GM08714 (cell line): ENCODE measurements at regions not wholly inside any gene's neighbourhood (a gene's known extent, or its start where the extent isn't known, plus 50 kb on each side); places are given as distances from the start of the nearest gene placed in this dataset.
"Not testable (repeated sequence)": the region's sequence is repeated elsewhere in the genome, so short reads cannot be mapped to it uniquely, and the experiment has no call there.

ENCODE experiments used
- H3K4me3 ChIP-seq: fragments of 200-500 bp; sonication (Bioruptor generic); 2 replicates; pipeline ENCODE4 v1.5.1; 2014; ENCODE audit warnings: mild to moderate bottlenecking, low read length, inconsistent platforms
- ZNF274 ChIP-seq: IDR thresholded peaks from 2 replicates; pipeline ENCODE4 v1.6.1; 2012; ENCODE audit warnings: mild to moderate bottlenecking, low read depth, low read length

DNA sequence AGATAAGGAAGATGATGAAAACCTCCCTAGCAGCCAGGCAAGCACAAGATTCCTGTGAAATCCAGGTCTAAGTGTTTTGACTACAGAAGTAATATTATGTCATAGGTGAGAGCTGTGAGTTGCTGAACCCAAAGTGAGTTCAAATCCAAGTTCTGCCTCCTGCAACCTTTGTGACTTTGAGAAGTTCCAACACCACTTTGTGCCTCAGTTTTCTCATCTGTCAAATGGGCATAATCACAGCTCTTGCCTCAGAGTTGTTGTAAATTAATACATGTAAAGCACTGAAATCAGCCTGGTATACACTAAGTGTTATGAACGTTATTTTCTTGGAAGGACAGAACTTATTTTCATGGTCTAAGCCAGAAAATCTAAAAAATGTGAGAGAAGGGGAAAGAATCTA lies 210.3 kb upstream of the FRG2C start:
- H3K4me3 ChIP-seq = not testable (repeated sequence)

DNA sequence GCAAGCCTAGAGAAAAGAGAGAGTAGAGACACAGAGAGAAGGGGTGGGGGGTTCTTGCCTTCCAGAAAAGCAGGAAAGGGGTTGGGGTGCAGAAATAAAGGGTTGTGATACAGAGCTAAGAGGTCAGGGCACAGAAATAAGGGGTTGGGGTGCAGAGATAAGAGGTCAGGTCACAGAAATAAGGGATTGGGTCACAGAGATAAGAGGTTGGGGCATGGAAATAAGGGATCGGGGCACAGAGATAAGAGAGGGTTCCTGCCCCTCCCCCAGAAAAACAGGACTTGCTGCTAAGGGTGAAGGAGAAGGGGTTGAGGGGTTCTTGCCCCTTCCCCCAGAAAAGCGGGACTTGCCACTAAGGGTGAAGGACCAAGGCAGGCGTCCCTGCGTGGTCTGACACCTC lies 189.6 kb upstream of the FRG2C start:
- not testable (repeated sequence) for H3K4me3 ChIP-seq

DNA sequence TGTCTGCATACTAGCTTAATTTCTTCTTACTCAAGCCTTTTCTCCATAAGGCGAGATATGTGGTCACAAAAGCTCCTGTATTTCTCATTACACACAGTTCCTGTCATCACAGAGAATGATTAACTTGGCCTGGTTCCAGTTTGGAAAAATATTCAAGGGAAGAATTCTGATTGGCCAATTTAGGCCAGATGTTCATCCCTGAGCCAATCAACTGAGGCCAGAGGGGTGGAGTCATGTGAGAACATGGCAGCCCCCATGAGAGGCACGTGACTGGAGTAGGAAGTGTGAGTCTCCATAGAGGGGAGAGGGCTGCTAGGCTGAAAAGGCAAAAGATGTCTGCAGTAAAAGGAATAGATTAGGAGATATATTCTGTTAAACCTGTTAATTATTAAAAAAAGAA lies 167.5 kb upstream of the FRG2C start:
- H3K4me3 ChIP-seq = not testable (repeated sequence)

DNA sequence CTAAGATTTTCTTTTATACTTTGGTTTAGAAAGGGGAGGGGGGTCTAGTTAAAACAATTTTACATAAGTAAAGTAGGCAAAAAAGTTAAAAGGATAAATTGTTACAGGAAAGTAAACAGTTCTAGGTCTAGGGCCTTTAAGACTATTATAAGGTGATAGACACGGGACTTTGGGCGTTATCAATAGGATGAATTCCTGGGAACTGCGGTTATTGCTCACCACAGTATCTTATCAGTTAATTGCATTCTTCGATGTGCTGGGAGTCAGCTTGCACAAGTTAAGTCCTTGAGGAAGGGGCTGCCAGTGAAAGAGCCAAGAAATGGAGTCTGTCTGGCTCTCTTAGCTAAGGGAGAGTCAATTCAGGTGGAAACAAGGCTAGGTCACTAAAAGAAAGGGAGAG lies 163.8 kb upstream of the FRG2C start:
- not testable (repeated sequence) for H3K4me3 ChIP-seq

DNA sequence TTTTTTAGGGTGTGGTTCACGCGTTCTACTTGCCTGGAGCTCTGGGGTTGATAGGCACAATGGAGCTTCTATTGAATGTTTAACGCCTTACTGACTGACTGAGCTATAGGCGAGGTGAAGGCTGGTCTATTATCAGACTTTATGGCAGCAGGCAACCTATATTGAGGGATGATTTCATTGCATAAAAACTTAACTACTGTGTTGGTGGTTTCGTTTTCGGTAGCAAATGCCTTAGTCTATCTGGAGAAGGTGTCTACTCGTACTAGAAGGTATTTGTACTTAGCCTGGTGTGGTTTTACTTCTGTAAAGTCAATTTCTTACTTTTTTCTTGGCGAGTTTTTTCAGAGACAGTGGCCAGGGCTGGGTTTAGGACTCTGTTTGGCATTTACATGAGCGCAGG lies 162.0 kb upstream of the FRG2C start:
- not testable (repeated sequence) for H3K4me3 ChIP-seq

DNA sequence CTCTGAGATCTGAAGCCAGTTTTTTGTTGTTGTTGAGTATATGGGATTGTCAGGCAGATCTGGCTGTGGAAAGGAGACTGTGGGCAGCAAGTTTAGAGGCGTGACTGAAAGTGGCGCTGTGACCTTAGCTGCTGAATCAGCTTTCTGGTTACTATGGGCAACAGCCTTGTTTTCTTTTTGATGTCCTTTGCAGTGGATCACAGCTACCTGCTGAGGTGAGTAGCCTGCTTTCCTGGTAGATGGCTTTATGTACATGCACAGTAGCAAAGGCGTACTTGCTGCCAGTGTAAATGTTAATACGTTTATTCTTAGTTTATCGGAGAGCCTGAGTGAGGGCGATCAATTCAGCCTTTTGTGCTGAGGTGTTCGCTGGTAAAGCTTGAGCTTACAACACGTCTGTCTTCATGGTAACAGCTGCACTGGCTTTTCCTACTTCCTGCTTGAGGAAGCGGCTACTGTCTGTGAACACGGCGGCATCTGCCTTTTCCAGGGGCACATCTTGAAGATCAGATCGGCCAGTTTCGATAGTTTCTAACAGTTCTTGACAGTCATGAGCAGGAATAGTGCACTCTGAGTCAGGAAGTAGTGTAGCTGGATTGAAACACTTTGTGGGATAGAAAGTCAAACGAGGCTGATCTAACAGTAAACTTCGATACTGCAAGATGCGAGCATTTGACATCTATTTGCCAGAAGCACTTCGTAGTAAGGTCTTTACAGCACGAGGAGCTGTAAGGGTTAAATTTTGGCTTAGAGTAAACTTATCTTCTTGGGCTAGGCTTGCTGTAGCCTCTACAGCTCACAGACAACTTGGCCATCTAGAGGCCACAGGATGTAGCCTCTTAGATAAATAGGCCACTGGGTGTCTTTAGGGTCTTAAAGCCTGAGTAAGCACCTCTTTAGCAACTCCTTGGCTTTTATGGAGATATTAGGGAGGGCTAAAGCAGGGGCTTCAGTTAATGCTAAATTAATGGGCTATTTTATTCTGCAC lies 161.1 kb upstream of the FRG2C start:
- H3K4me3 ChIP-seq = not testable (repeated sequence)

DNA sequence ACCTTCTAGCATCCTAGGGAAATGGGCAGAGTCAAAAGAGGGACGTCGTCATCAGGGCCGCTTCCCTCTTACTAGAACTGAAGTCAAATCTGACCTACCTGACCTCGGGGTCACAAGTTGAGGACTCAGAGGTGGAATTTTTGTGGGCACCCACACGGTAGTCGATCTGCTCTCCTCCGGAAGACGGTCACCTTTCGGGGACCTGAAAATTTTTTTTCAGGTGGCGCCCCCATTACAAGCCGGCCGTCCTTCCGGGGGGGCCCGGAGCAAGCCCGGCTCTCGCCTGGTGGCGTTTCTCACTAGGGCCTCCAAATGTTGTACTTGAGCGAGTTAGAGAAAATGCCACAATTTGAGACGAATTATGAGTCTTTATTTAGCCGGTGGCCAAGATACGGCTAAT lies 157.5 kb upstream of the FRG2C start:
- TF ChIP-seq ZNF274 = no peak
- no peak overlapping the region for H3K4me3 ChIP-seq

DNA sequence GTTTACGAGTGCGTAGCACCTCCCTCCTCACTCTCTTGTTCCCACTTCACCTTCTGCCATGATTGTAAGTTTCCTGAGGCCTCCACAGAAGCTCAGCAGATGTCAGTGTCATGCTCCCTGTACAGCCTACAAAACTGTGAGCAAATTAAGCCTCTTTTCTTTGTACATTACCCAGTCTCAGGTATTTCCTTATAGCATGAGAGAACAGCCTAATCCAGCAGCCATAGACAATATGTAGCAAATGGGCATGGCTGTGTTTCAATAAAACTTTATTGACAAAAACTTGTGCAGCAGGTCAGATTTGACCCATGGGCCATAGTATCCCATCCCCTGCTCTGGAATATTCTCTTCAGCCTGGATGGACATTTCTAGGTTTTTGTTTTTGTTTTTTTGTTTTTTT lies 156.2 kb upstream of the FRG2C start:
- H3K4me3 ChIP-seq = not testable (repeated sequence)

DNA sequence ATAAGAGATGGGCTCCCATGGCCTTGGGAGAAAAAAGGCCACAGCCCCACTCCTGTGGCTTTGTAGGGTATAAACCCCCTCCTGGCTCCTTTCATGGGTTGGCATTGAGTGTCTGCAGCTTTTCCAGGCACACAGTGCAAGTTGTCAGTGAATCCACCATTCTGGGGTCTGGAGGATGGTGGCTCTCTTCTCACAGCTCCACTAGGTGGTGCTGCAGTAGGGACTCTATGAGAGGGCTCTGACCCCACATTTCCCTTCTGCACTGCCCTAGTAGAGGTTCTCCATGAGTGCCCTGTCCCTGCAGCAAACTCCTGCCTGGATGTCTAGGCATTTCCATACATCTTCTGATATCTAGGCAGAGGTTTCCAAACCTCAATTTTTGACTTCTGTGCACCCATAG lies 136.5 kb upstream of the FRG2C start:
- H3K4me3 ChIP-seq = not testable (repeated sequence)

DNA sequence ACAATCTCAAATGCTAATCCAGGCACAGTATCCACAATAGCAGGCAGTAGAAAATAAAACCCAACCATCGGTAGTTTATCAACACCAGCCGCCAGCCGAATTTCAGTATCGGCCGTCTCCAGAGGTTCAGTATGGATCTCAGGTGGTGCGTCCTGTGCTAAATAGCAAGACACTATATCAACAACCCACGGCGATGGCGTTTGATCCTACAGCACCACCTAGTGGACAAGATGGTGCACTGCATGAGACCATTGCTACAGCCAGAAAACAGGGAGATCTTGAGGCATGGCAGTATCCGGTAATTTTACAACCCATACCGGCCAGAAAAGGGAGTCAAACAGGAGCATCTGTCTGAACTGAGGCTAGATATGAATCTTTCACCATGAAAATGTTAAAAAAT lies 112.0 kb upstream of the FRG2C start:
- H3K4me3 ChIP-seq = not testable (repeated sequence)

DNA sequence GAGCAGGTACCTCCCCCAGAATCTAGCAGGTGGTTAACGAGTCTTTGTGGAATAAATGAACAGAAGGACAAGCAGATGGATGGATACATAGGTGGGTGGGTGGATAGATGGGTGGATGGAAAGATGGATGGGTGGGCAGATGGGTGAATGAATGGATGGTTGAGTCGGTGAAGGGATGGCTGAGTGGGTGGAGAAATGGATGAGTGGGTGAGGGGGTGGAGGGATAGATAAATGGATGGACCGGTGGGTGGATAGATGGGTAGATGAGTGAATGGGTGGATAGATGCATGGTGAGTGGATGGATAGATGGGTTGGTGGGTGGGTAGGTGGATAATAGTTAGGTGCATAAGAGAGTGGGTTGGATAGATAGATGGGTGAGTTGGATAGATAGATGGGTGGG lies 99.7 kb upstream of the FRG2C start:
- H3K4me3 ChIP-seq = not testable (repeated sequence)

DNA sequence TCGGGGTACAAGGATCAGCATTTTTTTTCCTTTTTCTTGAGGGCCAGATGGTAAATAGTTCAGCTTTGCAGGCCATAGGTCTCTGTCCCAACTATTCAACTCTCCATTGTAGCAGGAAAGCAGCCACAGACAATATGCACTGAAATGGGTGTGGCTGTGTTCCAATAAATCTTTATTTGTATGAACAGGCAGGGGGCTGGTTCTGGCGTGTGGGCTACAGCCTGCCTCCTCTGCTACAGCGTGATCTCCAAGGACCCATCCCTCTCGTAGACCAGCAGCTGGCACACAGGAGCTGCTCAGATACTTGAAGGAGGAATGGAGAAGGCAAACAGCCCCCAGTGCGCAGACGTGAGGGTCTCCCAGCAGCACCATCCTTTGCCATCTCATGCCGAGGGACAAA lies 91.8 kb upstream of the FRG2C start:
- not testable (repeated sequence) for H3K4me3 ChIP-seq

DNA sequence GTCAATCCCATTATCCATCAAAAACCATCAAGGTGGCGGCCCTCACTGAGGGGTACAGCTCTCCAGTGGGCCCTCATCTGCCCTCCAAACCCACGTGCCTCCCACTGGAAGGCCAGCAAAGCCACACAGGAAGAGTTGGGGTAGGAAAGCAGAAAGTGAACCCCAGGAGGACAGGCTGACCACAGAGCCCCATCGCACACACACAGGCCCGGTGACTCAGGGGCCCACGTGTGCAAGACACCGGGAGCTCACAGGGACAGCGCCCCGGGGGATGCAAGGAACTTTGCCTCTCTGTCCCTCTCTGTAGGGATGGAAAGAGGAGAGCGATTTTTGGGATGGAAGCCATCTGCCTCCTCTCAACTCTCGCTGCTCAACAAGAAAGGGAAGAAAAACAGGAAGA lies 85.0 kb upstream of the FRG2C start:
- not testable (repeated sequence) for H3K4me3 ChIP-seq

DNA sequence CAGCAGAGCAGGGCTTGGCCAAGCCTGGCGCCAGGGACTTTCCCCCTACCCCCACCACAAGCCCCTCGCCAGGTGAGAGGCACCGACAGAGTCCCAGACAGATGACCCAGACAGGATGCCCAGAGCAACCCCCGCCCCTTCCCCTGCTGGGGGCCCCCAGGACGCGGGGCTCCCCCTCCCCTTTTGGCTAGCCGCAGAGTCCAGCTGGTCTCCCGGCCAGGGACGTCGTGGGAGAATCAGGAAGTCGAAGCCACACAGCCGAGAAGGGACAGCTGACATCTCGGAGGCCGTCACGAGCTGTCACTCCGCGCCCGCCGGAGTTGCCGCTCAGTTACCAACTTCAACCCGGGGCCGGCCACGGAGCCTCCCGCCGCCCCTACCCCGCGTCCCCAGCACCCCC lies 84.6 kb upstream of the FRG2C start:
- not testable (repeated sequence) for H3K4me3 ChIP-seq

DNA sequence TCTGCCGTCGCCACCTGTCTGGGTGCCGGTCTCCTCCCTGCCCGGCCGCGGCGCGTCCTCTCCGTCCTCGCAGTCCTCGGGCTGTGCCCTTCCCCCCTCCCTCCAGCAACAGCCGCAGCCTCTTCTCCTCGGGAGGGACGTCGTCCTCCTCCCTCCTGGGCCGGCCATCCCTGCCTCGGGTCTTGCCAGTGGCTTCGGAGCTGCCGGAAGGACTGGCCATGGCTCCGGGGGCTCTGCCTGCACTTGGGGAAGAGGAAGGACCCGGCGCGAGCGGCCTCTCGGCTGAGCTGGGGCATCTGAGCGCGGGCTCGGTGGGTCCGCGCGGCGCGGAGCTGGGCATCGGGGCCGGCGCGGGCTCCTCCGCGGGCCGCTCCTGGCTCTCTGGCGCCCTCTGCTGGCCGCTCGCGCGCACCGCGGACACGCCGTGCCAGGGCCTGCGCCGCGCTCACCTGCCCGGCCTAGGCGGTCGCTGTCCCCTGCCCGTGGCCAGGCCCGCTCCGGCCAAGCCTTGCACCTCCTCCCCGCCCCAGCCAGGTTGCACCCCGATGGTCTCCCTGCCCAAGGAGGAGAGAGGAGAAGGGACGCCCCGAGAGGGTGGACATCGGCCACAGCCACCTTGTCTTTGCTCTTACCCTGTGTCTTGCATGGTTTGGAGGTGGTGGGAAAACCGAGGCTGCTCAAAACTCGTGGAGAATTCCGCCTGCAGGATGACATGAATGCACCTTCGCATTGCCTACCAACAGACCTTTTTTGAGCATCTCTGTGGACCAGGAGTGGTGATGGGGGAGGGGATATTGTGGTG lies 83.9 kb upstream of the FRG2C start:
- H3K4me3 ChIP-seq = not testable (repeated sequence)

DNA sequence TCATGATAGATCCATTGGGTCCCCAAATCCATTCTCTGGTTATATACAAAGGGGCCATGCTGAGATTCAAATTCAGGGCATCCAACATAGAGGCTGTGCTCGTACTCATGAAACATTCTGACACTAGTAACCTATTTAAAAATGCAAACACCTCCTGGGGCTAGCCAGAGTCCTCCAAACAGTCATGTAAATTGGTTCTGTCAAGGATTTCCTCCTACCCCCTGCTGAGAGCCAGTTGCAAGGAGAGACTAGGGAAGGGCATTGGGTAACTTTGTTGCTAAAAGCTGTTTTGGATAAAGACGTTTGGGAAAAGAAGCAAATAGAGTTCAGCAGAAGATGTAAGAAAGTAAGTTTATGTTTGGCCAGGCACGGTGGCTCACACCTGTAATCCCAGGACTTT lies 81.6 kb upstream of the FRG2C start:
- not testable (repeated sequence) for H3K4me3 ChIP-seq

DNA sequence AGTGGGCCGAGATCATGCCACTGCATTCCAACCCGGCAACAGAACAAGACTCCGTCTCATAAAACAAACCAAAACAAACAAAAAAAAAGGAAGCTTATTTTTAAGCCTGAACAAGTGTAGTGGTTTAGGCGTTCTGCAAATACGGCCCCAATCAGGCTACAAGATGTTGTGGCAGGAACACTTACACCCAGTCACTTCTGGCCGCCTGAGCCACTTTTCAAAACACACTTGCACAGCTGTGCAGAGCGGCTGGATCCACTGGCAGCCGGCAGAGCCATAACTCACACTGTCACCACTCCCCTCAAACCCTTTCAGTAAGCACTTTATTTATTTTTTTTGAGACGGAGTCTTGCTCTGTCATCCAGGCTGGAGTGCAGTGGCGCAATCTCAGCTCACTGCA lies 81.0 kb upstream of the FRG2C start:
- not testable (repeated sequence) for H3K4me3 ChIP-seq

DNA sequence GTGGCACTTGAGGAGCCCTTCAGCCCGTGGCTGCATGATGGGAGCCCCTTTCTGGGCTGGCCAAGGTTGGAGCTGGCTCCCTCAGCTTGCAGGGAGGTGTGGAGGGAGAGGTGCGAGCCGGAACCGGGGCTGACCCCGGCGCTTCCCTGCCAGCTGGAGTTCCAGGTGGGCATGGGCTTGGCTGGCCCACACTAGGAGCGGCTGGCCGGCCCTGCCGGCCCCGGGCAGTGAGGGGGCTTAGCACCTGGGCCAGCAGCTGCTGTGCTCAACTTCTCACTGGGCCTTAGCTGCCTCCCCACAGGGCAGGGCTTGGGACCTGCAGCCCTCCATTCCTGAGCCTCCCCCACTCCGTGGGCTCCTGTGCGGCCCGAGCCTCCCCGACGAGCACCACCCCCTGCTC lies 76.4 kb upstream of the FRG2C start:
- H3K4me3 ChIP-seq = not testable (repeated sequence)

DNA sequence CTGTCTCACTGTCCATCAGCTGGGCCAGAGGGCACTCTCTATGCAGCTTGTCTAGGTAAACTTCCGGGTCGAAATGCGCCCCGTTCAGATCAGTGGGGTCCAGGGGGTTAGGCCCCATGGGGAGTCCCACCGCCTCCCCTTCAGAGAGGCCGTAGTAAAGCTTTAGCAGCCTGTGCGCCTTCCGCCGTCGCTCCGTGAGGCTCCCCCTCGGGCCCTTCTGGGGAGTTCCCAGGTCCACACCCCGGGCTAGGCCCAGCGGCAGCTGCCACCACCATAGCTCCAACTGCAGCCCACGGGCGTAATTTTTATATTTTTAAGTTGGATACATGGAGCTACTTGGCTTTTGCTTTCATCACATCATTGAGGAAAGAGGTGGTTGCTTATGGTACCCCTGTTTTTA lies 73.7 kb upstream of the FRG2C start:
- not testable (repeated sequence) for H3K4me3 ChIP-seq

DNA sequence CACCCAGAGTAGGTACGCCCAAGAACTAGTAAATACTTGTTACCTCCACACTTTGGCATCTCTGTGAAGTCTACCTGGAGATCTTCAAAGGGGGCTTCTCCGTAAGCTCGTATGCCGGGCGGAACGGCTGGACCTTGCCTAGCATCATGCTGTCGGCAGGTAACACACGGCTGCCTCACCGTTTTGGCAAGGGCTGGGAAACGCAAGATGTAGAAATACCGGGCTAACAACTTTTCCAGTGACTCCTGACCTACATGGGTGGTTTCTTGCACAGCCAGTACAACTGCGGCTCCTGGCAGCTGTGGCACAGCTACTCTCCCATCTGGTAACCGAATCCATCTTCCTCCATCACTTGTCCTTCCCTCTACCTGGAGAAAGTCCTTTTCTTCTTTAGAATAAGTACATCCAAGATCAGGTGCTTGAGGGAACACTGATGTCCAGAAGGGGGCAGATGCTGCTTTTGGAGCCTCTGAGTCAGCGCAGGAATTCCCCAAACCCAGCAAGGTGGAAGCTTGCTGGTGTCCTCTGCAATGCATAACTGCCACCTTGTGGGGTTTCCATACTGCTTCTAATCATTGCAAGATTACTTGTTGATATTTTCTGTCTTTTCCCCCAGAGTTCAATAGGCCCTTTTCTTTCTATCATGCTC lies 59.7 kb upstream of the FRG2C start:
- not testable (repeated sequence) for H3K4me3 ChIP-seq

DNA sequence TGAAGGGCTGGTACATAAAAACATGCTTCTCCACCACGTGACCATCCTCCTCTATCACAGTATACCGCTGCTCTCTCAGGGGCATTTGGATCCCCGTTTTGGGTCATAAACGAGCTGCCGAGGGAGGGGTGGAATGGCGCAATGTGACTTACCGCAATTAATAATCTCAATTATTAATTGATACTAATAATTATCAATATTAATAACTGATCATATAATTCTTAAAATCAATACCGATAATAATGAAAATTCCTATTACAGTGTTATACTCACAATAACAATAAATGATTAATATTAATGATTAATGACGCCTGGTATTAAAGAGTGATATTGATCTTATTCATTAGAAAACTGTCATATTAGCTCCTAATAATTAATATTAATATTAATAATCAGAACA lies 56.1 kb upstream of the FRG2C start:
- H3K4me3 ChIP-seq = not testable (repeated sequence)

DNA sequence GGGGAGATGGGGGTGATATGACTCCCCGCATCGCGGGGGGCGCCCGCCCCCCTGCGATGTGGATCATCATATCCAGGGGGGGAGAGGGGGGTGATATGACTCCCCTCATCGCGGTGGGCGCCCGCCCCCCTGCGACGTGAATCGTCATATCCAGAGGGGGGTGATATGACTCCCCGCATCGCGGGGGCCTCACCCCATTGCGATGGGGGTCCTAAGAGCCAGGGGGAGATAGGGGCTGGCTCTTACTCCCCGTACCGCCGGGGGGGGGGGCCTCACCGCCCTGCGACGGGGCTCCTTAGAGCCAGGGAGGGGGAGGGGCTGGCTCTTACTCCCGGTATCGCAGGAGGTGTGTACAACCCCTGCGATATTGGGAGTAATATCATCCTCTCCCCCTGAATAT lies 54.5 kb upstream of the FRG2C start:
- H3K4me3 ChIP-seq = not testable (repeated sequence)
